Peyer's patch (tissue), 4 donors: ENCODE measurements at regions not wholly inside any gene's neighbourhood (a gene's known extent, or its start where the extent isn't known, plus 50 kb on each side); places are given as distances from the start of the nearest gene placed in this dataset.

Source experiments
- POLR2A ChIP-seq, 2 donors: fragments of 450-650 bp; IDR thresholded peaks; one replicate each; pipeline ENCODE4 v1.5.1; 2017; ENCODE audit warnings: antibody characterized with exemption in 2 of 2, mild to moderate bottlenecking in 2 of 2, moderate library complexity in 2 of 2
- TF ChIP-seq, protein P1 (sequence below), 6 experiments: fragments of 450-650 bp in 4 of 6; fragments of 200-600 bp in 2 of 6; sonication (generic) in 1 of 6; IDR thresholded peaks; one replicate each; pipeline ENCODE4 v1.5.1; 2017 to 2019; ENCODE audit warnings: antibody characterized with exemption in 6 of 6, mild to moderate bottlenecking in 3 of 6, moderate library complexity in 1 of 6

DNA sequence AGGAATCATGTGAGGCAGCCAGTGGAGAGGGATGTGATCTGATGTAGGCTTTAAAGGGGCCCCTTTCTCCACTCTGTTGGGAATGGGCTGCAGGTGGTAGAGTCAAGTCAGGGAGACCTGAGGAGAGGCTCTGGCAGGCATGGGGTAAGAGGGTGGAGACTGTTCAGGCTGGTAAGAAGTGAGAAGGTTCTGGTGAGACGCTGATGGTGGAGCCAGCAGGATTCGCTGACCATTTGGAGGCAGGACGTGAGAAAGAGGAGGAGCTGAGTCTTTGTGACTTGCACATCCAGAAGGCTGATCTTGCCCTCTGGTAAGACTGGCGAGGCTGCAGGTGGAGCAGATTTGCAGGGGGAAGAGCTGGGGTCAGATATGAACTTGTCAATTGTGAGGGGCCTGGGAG is 248.0 kb downstream of the NSG2 start:
- TF ChIP-seq POLR2A (IDR thresholded peaks at IDR 0.05): no peak
- TF ChIP-seq, protein P1, sequence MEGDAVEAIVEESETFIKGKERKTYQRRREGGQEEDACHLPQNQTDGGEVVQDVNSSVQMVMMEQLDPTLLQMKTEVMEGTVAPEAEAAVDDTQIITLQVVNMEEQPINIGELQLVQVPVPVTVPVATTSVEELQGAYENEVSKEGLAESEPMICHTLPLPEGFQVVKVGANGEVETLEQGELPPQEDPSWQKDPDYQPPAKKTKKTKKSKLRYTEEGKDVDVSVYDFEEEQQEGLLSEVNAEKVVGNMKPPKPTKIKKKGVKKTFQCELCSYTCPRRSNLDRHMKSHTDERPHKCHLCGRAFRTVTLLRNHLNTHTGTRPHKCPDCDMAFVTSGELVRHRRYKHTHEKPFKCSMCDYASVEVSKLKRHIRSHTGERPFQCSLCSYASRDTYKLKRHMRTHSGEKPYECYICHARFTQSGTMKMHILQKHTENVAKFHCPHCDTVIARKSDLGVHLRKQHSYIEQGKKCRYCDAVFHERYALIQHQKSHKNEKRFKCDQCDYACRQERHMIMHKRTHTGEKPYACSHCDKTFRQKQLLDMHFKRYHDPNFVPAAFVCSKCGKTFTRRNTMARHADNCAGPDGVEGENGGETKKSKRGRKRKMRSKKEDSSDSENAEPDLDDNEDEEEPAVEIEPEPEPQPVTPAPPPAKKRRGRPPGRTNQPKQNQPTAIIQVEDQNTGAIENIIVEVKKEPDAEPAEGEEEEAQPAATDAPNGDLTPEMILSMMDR (IDR thresholded peaks at IDR 0.05): no peak
